HG02870 (cell line): ENCODE measurements at regions not wholly inside any gene's neighbourhood (a gene's known extent, or its start where the extent isn't known, plus 50 kb on each side); places are given as distances from the start of the nearest gene placed in this dataset.
"Not testable (repeated sequence)": the region's sequence is repeated elsewhere in the genome, so short reads cannot be mapped to it uniquely, and the experiment has no call there.

Experiments
- ATAC-seq: cut with Tn5 transposase; IDR thresholded peaks from one replicate; pipeline ENCODE4 v1.9.1; 2021; ENCODE audit warnings: mild to moderate bottlenecking, moderate library complexity; ENCODE audit not compliant: unreplicated experiment

DNA sequence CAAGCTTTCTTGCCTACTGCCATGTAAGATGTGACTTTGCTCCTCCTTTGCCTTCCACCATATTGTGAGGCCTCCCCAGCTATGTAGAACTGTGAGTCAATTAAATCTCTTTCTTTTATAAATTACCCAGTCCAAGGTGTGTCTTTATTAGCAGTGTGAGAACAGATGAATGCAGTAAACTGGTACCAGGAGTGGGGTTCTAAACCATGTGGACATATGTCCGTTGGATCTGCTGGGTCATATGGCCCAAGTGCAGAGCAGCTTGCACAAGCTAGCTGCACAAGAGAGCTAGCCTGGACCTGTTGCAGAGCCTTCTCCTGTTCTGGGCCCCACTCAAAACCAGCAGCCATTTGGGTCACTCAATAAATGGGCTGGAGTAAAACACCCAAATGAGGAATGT is 177.1 kb downstream of the HIPK3 start:
- ATAC-seq: no peak

- ATAC-seq: not testable (repeated sequence)
These were observed 171.3 kb downstream of the HIPK3 start for GRCh38 chr11:33428435-33428834.

DNA sequence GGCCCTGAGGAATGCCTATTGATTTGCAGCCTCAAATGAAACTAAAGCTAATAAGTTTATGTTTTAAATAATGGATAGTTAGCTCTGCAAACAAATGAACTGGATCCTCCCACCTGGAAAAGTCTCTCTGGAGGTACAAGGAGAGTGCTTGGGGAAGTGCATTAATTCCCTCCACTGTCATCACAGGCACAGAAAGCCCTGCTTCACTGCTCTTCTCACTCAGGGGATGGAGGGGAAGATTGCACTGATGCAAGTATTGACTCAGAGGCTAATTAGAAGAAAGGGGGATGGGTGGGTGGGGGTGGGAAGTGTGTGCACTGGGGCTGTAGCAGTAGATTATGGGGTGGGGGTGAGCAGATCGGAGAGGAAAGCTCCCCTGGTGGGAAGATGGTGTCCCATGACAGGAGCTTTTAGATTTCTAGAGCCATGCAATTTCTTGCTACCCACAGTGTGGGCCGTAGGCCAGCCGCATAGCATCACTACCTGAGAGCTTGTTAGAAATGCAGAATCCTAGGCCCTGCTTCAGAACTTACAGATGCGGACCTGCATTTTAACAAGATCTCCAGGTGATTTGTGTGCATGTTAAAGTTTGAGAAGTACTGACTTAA is 163.9 kb downstream of the HIPK3 start:
- ATAC-seq: no peak

DNA sequence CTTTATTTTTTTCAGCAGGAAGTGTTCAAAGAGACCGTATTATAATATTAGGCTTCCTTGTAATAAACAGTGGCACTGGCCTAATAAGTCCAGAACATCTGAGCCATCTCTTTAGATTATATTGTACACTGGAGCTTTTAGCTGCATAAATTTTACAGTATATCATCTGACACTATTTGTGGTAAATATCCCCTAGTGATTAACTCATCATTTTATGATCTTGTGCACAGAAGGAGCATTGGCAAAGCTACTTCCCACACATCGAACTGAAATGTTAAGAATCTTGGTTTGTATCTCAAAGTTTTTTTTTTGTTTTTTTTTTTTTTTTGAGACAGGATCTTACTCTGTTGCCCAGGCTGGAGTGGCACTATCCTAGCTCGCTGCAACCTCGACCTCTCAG is 162.7 kb downstream of the HIPK3 start:
- ATAC-seq: no peak

GRCh38 chr11:33417121-33417520 is 159.9 kb downstream of the HIPK3 start:
- no peak for ATAC-seq

GRCh38 chr11:33413301-33413700 is 156.1 kb downstream of the HIPK3 start:
- no peak for ATAC-seq

DNA sequence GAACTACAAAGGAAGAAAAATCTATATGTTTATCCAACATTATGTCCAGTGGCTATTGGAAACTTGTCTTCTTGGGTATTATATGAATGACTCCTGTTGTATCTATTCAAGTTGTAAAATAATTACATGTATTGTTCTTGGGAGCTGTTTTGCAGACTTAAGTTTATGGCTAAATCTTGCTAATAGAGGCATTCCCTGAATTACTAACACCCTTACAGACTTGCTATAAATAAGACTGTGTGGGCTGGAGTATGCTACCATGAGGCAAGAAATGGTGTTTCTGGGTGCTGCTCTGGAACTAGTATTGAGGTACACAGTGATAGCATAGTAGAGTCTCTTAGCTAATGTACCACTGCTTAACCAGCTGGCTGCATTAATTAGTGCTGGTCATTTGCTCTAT is 155.1 kb downstream of the HIPK3 start:
- ATAC-seq: no peak

GRCh38 chr11:33411751-33412150 is 154.6 kb downstream of the HIPK3 start:
- no peak for ATAC-seq

DNA sequence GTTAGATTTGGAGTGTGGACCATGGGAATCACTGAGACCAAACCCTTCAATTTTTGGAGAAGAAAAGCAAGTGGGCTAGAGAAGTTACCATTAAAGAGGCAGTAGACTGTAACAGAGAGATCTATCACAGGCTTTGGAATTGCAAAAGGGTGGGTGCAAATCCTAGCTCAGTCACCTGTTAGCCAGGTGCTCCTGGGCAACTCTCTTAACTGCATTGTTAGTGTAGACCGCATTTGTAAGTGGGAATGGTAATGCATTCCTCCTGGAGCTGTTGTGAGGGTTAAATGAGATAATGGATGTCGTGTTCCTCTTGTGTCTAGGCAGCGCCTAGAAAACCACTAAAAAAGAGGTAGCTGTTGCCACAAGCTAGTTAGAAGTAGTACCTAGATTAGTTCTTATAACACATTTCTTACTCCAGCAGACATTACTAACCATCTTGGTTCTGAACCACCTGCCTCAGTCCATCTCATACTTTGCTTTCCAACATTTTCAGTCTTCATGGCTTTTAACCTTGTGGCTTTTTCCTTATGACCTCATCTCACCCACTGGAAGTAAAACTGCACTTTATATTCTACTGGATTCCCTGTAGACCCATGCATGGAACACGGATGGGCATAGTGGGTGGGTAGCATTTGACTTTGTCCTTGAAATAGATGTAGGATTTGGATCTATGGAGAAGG is 153.0 kb downstream of the HIPK3 start:
- no peak for ATAC-seq
